H1 (cell line): ENCODE measurements at regions not wholly inside any gene's neighbourhood (a gene's known extent, or its start where the extent isn't known, plus 50 kb on each side); places are given as distances from the start of the nearest gene placed in this dataset.

Source experiments
- CTCF ChIA-PET: fragments of 300-600 bp; sonication (Branson Sonifier 250); formaldehyde crosslinking; loops from one replicate; lab custom pipeline; 2021; ENCODE audit not compliant: partially characterized antibody; lab: Charles Lee
- POLR2A ChIA-PET: fragments of 300-600 bp; sonication (Branson Sonifier 250); formaldehyde crosslinking; loops from one replicate; lab custom pipeline; 2021; ENCODE audit warnings: inconsistent platforms; ENCODE audit not compliant: partially characterized antibody; lab: Charles Lee
- DNase-seq, 2 experiments: peaks; one replicate each; pipeline versions ENCODE4 v3.0.0 to v3.0.0-alpha.2; 2010 to 2022; ENCODE audit warnings: low spot score in 2 of 2, low read depth in 1 of 2, mixed read lengths in 1 of 2
- FAIRE-seq: peaks from 2 replicates; lab custom pipeline; 2011; peaks lifted over from hg19 to GRCh38; lab: Jason Lieb, UNC
- H2AFZ ChIP-seq: 2 replicates; pipeline ENCODE4 v1.8.1; 2012; ENCODE audit warnings: low read length, inconsistent platforms
- H2AK5ac ChIP-seq: 2 replicates; pipeline ENCODE4 v1.6.1; 2013; ENCODE audit warnings: low read depth, low read length
- H2BK120ac ChIP-seq: replicated peaks from 2 replicates; pipeline ENCODE3; 2013; ENCODE audit warnings: low read depth, low read length, inconsistent platforms
- H2BK12ac ChIP-seq: 2 replicates; pipeline ENCODE4 v1.6.1; 2013; ENCODE audit warnings: low read depth, low read length
- H2BK15ac ChIP-seq: 2 replicates; pipeline ENCODE4 v1.6.1; 2013; ENCODE audit warnings: low read length
- H2BK20ac ChIP-seq: 2 replicates; pipeline ENCODE4 v1.6.1; 2013; ENCODE audit warnings: low read length
- H2BK5ac ChIP-seq: 2 replicates; pipeline ENCODE4 v1.6.1; 2013; ENCODE audit warnings: low read depth, low read length
- H3K14ac ChIP-seq: 2 replicates; pipeline ENCODE4 v1.6.1; 2013; ENCODE audit warnings: inconsistent platforms; ENCODE audit not compliant: insufficient read length
- H3K18ac ChIP-seq: 2 replicates; pipeline ENCODE4 v1.6.1; 2013; ENCODE audit warnings: low read length; ENCODE audit errors: extremely low read depth
- H3K23ac ChIP-seq: 2 replicates; pipeline ENCODE4 v1.6.1; 2013; ENCODE audit warnings: inconsistent platforms; ENCODE audit not compliant: insufficient read length
- H3K23me2 ChIP-seq: 2 replicates; pipeline ENCODE4 v1.6.1; 2013; ENCODE audit warnings: low read depth, low read length
- H3K27ac ChIP-seq: 2 replicates; pipeline ENCODE4 v1.6.1; 2011; ENCODE audit warnings: low read depth, low read length, inconsistent platforms
- H3K27me3 ChIP-seq, 4 experiments: replicated peaks in 1 of 4; 1 replicate in 1 of 4; 2 replicates in 3 of 4; pipeline versions ENCODE4 v1.6.1 to v1.8.1; 2011 to 2013; ENCODE audit warnings: low read length in 3 of 4, mild to moderate bottlenecking in 3 of 4, inconsistent platforms in 2 of 4, mixed read lengths in 2 of 4, moderate library complexity in 1 of 4; ENCODE audit not compliant: control insufficient read depth in 3 of 4, insufficient read depth in 3 of 4; ENCODE audit errors: extremely low read depth in 1 of 4
- H3K36me3 ChIP-seq, 4 experiments: 2 replicates each; pipeline versions ENCODE4 v1.6.1 to v1.8.1; 2011 to 2013; ENCODE audit warnings: mild to moderate bottlenecking in 4 of 4, low read length in 3 of 4, moderate library complexity in 2 of 4, control low read depth in 1 of 4, inconsistent platforms in 1 of 4; ENCODE audit not compliant: insufficient read depth in 4 of 4, control insufficient read depth in 2 of 4
- H3K4ac ChIP-seq: replicated peaks from 2 replicates; pipeline ENCODE3; 2013; ENCODE audit warnings: low read length, low read depth, mixed read lengths, inconsistent platforms; ENCODE audit not compliant: insufficient read length
- H3K4me1 ChIP-seq, 4 experiments: replicated peaks in 1 of 4; 1 replicate in 1 of 4; 2 replicates in 3 of 4; pipeline versions ENCODE4 v1.6.1 to v1.8.1; 2011 to 2013; ENCODE audit warnings: low read length in 3 of 4, inconsistent platforms in 2 of 4, mixed read lengths in 1 of 4; ENCODE audit not compliant: insufficient read depth in 4 of 4, control insufficient read depth in 3 of 4
- H3K4me2 ChIP-seq, 2 experiments: 2 replicates each; pipeline versions ENCODE4 v1.6.1 to v1.8.1; 2011 to 2013; ENCODE audit warnings: low read depth in 2 of 2, low read length in 2 of 2, control low read depth in 1 of 2, inconsistent platforms in 1 of 2, mild to moderate bottlenecking in 1 of 2; ENCODE audit not compliant: insufficient read depth in 1 of 2
- H3K4me3 ChIP-seq, 4 experiments: fragments of 200-600, 300-600 bp in 1 of 4; sonication (generic), shearing (Covaris generic), sonication (Bioruptor Twin) in 1 of 4; 2 replicates each; pipeline versions ENCODE4 v1.5.1 to v1.8.1; 2011 to 2016; ENCODE audit warnings: low read length in 4 of 4, low read depth in 3 of 4, control low read depth in 2 of 4, inconsistent platforms in 2 of 4, mild to moderate bottlenecking in 2 of 4, mixed read lengths in 1 of 4, moderate library complexity in 1 of 4; ENCODE audit not compliant: insufficient read depth in 2 of 4; ENCODE audit errors: extremely low read depth in 1 of 4
- H3K56ac ChIP-seq: replicated peaks from 2 replicates; pipeline ENCODE3; 2013; ENCODE audit warnings: low read depth, mild to moderate bottlenecking, mixed read lengths, low read length, inconsistent platforms; ENCODE audit not compliant: insufficient read length
- H3K79me1 ChIP-seq: 2 replicates; pipeline ENCODE4 v1.6.1; 2013; ENCODE audit warnings: low read depth, low read length, control low read depth
- H3K79me2 ChIP-seq, 2 experiments: 2 replicates each; pipeline versions ENCODE4 v1.6.1 to v1.8.1; 2012 to 2013; ENCODE audit warnings: low read length in 2 of 2, mild to moderate bottlenecking in 2 of 2, inconsistent platforms in 1 of 2; ENCODE audit not compliant: insufficient read depth in 2 of 2, control insufficient read depth in 1 of 2
- H3K9ac ChIP-seq, 4 experiments: replicated peaks in 1 of 4; 1 replicate in 1 of 4; 2 replicates in 3 of 4; pipeline versions ENCODE4 v1.6.1 to v1.8.1; 2011 to 2013; ENCODE audit warnings: low read depth in 3 of 4, low read length in 3 of 4, control low read depth in 2 of 4, mild to moderate bottlenecking in 2 of 4, moderate library complexity in 2 of 4, inconsistent platforms in 1 of 4; ENCODE audit errors: extremely low read depth in 1 of 4
- H3K9me3 ChIP-seq, 2 experiments: 2 replicates each; pipeline versions ENCODE4 v1.6.1 to v1.8.1; 2012 to 2013; ENCODE audit warnings: mild to moderate bottlenecking in 2 of 2, moderate library complexity in 2 of 2, control low read depth in 1 of 2, inconsistent platforms in 1 of 2, low read depth in 1 of 2, low read length in 1 of 2, mixed read lengths in 1 of 2; ENCODE audit not compliant: insufficient read depth in 2 of 2
- H4K20me1 ChIP-seq, 2 experiments: replicated peaks in 1 of 2; 2 replicates each; pipeline versions ENCODE3 to v1.8.1; 2011 to 2013; ENCODE audit warnings: inconsistent platforms in 2 of 2, low read length in 2 of 2, mild to moderate bottlenecking in 1 of 2; ENCODE audit not compliant: insufficient read depth in 2 of 2, control insufficient read depth in 1 of 2
- H4K5ac ChIP-seq: 2 replicates; pipeline ENCODE4 v1.6.1; 2013; ENCODE audit warnings: low read length, low read depth, mixed read lengths, inconsistent platforms; ENCODE audit not compliant: insufficient read length
- H4K8ac ChIP-seq: 2 replicates; pipeline ENCODE4 v1.8.0; 2013; ENCODE audit warnings: mild to moderate bottlenecking, moderate library complexity, low read length, inconsistent platforms; ENCODE audit not compliant: insufficient read depth; ENCODE audit errors: extremely low read depth
- H4K91ac ChIP-seq: replicated peaks from 2 replicates; pipeline ENCODE3; 2013; ENCODE audit warnings: low read length, mixed read lengths, inconsistent platforms; ENCODE audit not compliant: insufficient read length
- CTBP2 ChIP-seq: IDR thresholded peaks from 2 replicates; pipeline ENCODE4 v1.7.0; 2011; ENCODE audit warnings: borderline replicate concordance, mild to moderate bottlenecking, moderate library complexity, mixed read lengths, low read length; ENCODE audit not compliant: insufficient read depth, insufficient read length
- EGR1 ChIP-seq: IDR thresholded peaks from 2 replicates; pipeline ENCODE4 v1.6.1; 2011; ENCODE audit warnings: low read depth, low read length, borderline replicate concordance
- HDAC2 ChIP-seq, 2 experiments: fragments of 300-600 bp in 1 of 2; sonication (generic) in 1 of 2; IDR thresholded peaks; 2 replicates each; pipeline ENCODE4 v1.6.1; 2011 to 2012; ENCODE audit warnings: low read depth in 2 of 2, low read length in 2 of 2, mild to moderate bottlenecking in 2 of 2, moderate library complexity in 2 of 2, borderline replicate concordance in 1 of 2, inconsistent platforms in 1 of 2
- JUN ChIP-seq: IDR thresholded peaks from 2 replicates; pipeline ENCODE4 v1.6.1; 2011; ENCODE audit warnings: low read depth, mild to moderate bottlenecking, improper control_type of control experiment, low read length
- KDM4A ChIP-seq: IDR thresholded peaks from one replicate; pipeline ENCODE4 v1.7.1; 2012; ENCODE audit warnings: low read depth, mild to moderate bottlenecking, moderate library complexity, low read length, inconsistent platforms; ENCODE audit not compliant: severe bottlenecking
- MAFK ChIP-seq: IDR thresholded peaks from 2 replicates; pipeline ENCODE4 v1.6.1; 2012; ENCODE audit warnings: low read depth, mild to moderate bottlenecking, improper control_type of control experiment, low read length
- NRF1 ChIP-seq: IDR thresholded peaks from 2 replicates; pipeline ENCODE4 v1.6.1; 2011; ENCODE audit warnings: mild to moderate bottlenecking, low read depth, low read length, improper control_type of control experiment
- PHF8 ChIP-seq: fragments of 200-600 bp; sonication (generic); conservative IDR thresholded peaks from 2 replicates; pipeline ENCODE4 v1.7.1; 2012; ENCODE audit warnings: low read depth, mild to moderate bottlenecking, inconsistent platforms, low read length, moderate library complexity
- RFX5 ChIP-seq: IDR thresholded peaks from 2 replicates; pipeline ENCODE4 v1.6.1; 2011; ENCODE audit warnings: low read depth, low read length, improper control_type of control experiment, borderline replicate concordance
- RXRA ChIP-seq: IDR thresholded peaks from 2 replicates; pipeline ENCODE4 v1.6.1; 2011; ENCODE audit warnings: low read depth, mild to moderate bottlenecking, low read length, moderate library complexity; ENCODE audit not compliant: insufficient read depth
- SP2 ChIP-seq: IDR thresholded peaks from 2 replicates; pipeline ENCODE4 v1.6.1; 2012; ENCODE audit warnings: mild to moderate bottlenecking, low read length, inconsistent platforms
- SRF ChIP-seq: IDR thresholded peaks from 2 replicates; pipeline ENCODE4 v1.6.1; 2011; ENCODE audit warnings: mild to moderate bottlenecking, low read depth, low read length, moderate library complexity
- TBP ChIP-seq: IDR thresholded peaks from 2 replicates; pipeline ENCODE4 v1.6.1; 2011; ENCODE audit warnings: low read depth, low read length, improper control_type of control experiment
- WGBS, 2 experiments: shearing (Covaris generic) in 1 of 2; methylation state at CpG; one replicate each; pipeline versions ENCODE4 v1.1.6 to v1.1.7; 2013 to 2015; ENCODE audit warnings: low lambda C conversion rate in 2 of 2, mixed read lengths in 2 of 2, inconsistent platforms in 1 of 2, low coverage in 1 of 2, missing lambda C conversion rate in 1 of 2; ENCODE audit not compliant: insufficient replicate concordance in 2 of 2, insufficient coverage in 1 of 2, insufficient read length in 1 of 2; ENCODE audit errors: extremely low coverage in 1 of 2, missing lambda C conversion rate in 1 of 2; 5-methylcytosine and 5-hydroxymethylcytosine counted together
- TF ChIP-seq, protein P1 (sequence below): IDR thresholded peaks from 2 replicates; pipeline ENCODE4 v1.6.1; 2011; ENCODE audit warnings: low read depth, mild to moderate bottlenecking, low read length; ENCODE audit not compliant: insufficient read depth

GRCh38 chr18:45119876-45120275 lies 439.2 kb downstream of the SETBP1 start:
- H3K14ac ChIP-seq: no peak overlapping the region
- no peak overlapping the region for H4K91ac ChIP-seq
- no peaks in the 10 kb centered on the region for H3K36me3 ChIP-seq
- no peak overlapping the region for H4K5ac ChIP-seq
- CTCF ChIA-PET: no interaction called here
- H3K27me3 ChIP-seq: no peaks in the 10 kb centered on the region
- H3K4me3 ChIP-seq: no peak overlapping the region
- H4K20me1 ChIP-seq: no peaks in the 10 kb centered on the region
- no peak overlapping the region for H2BK5ac ChIP-seq
- H3K79me1 ChIP-seq: no peaks in the 10 kb centered on the region
- POLR2A ChIA-PET: no interaction called here
- H3K23me2 ChIP-seq: no peaks in the 10 kb centered on the region
- H3K56ac ChIP-seq: no peak overlapping the region
- H2AFZ ChIP-seq: no peak overlapping the region
- 88% methylated on average over 3 of the region's 3 CpGs; no CpG with 5 or more reads in 1 of the 2 experiments for WGBS, 2 experiments
- H2BK20ac ChIP-seq: no peak overlapping the region
- H3K79me2 ChIP-seq: no peaks in the 10 kb centered on the region
- FAIRE-seq (no peak), DNase-seq (no peak)
- H3K4me2 ChIP-seq: no peak overlapping the region
- H3K18ac ChIP-seq: no peak overlapping the region
- H2BK15ac ChIP-seq: no peak overlapping the region
- no peak overlapping the region for H2BK120ac ChIP-seq
- no peak overlapping the region for H3K9ac ChIP-seq
- no peak overlapping the region for H3K4ac ChIP-seq
- no peak overlapping the region for H4K8ac ChIP-seq
- no peak overlapping the region for H3K27ac ChIP-seq
- H3K4me1 ChIP-seq: no peaks in the 10 kb centered on the region
- H2BK12ac ChIP-seq: no peak overlapping the region
- no peaks in the 10 kb centered on the region for H3K9me3 ChIP-seq
- no peak overlapping the region for H3K23ac ChIP-seq
- no peak overlapping the region for H2AK5ac ChIP-seq
- TF ChIP-seq JUN: no peak
- TF ChIP-seq KDM4A: no peak
- no peak for TF ChIP-seq PHF8
- TF ChIP-seq, protein P1, sequence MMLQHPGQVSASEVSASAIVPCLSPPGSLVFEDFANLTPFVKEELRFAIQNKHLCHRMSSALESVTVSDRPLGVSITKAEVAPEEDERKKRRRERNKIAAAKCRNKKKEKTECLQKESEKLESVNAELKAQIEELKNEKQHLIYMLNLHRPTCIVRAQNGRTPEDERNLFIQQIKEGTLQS: no peak
- TF ChIP-seq RFX5: no peak
- no peak for TF ChIP-seq NRF1
- TF ChIP-seq EGR1: no peak
- TF ChIP-seq CTBP2: no peak
- no peak for TF ChIP-seq TBP
- no peak for TF ChIP-seq MAFK
- TF ChIP-seq HDAC2 (IDR thresholded peaks at IDR 0.05; ENCODE audit: borderline replicate concordance in 1 of 2, low read depth in 2 of 2, low read length in 2 of 2): no peak
- TF ChIP-seq RXRA: no peak
- TF ChIP-seq SRF: no peak
- TF ChIP-seq SP2: no peak
